Endothelial cell of umbilical vein (primary cell): ENCODE measurements at regions not wholly inside any gene's neighbourhood (a gene's known extent, or its start where the extent isn't known, plus 50 kb on each side); places are given as distances from the start of the nearest gene placed in this dataset.

Experiments
- BruUV-seq: library from RNA; stranded (reverse); fragments of 400-500 nt; replicated peaks from 2 replicates; lab custom pipeline; 2021; lab: Mats Ljungman, UMichigan
- CTCF ChIA-PET: fragments of 300-600, 350-600 bp; sonication (Branson Sonifier 250); formaldehyde crosslinking; loops from one replicate; lab custom pipeline; 2021; ENCODE audit warnings: antibody characterized with exemption, inconsistent platforms; lab: Charles Lee
- POLR2A ChIA-PET: fragments of 300-600, 350-600 bp; sonication (Branson Sonifier 250); formaldehyde crosslinking; loops from one replicate; lab custom pipeline; 2021; ENCODE audit warnings: antibody characterized with exemption, inconsistent platforms; lab: Charles Lee
- DNase-seq: peaks from one replicate; pipeline ENCODE4 v3.0.0-alpha.2; 2011; ENCODE audit warnings: low read depth, low spot score
- FAIRE-seq: peaks from 2 replicates; lab custom pipeline; 2011; peaks lifted over from hg19 to GRCh38; lab: Jason Lieb, UNC
- H2AFZ ChIP-seq: 2 replicates; pipeline ENCODE4 v1.6.0; 2012; ENCODE audit warnings: low read depth, low read length, control low read depth, inconsistent platforms
- H3K27ac ChIP-seq: 2 replicates; pipeline ENCODE4 v1.5.1; 2011; ENCODE audit warnings: low read depth, mild to moderate bottlenecking, control low read depth, low read length, moderate library complexity; ENCODE audit not compliant: insufficient read depth
- H3K27me3 ChIP-seq, 2 experiments: 2 replicates each; pipeline versions ENCODE4 v1.6.0 to v1.6.1; 2011; ENCODE audit warnings: low read length in 2 of 2, mixed read lengths in 1 of 2; ENCODE audit not compliant: control insufficient read depth in 2 of 2, insufficient read depth in 2 of 2
- H3K36me3 ChIP-seq, 2 experiments: 2 replicates in 1 of 2; 3 replicates in 1 of 2; pipeline ENCODE4 v1.5.1; 2011; ENCODE audit warnings: low read length in 2 of 2, mild to moderate bottlenecking in 1 of 2, moderate library complexity in 1 of 2; ENCODE audit not compliant: control insufficient read depth in 2 of 2, insufficient read depth in 2 of 2; ENCODE audit errors: extremely low read depth in 1 of 2
- H3K4me1 ChIP-seq: 3 replicates; pipeline ENCODE4 v1.5.1; 2011; ENCODE audit warnings: mild to moderate bottlenecking, low read length; ENCODE audit not compliant: control insufficient read depth, insufficient read depth; ENCODE audit errors: extremely low read depth
- H3K4me2 ChIP-seq: 2 replicates; pipeline ENCODE4 v1.6.1; 2011; ENCODE audit warnings: low read length, control low read depth, mixed read lengths; ENCODE audit not compliant: insufficient read depth
- H3K4me3 ChIP-seq, 3 experiments: fragments of 200-600 bp in 1 of 3; sonication (generic), shearing (Covaris generic) in 1 of 3; replicated peaks in 1 of 3; 2 replicates each; pipeline ENCODE4 v1.5.1; 2011 to 2016; ENCODE audit warnings: control low read depth in 3 of 3, low read length in 3 of 3, mild to moderate bottlenecking in 2 of 3, inconsistent platforms in 1 of 3, low read depth in 1 of 3, moderate library complexity in 1 of 3; ENCODE audit not compliant: insufficient read depth in 1 of 3
- H3K79me2 ChIP-seq: 2 replicates; pipeline ENCODE4 v1.6.0; 2012; ENCODE audit warnings: low read length, inconsistent platforms; ENCODE audit not compliant: control insufficient read depth, insufficient read depth
- H3K9ac ChIP-seq: replicated peaks from 2 replicates; pipeline ENCODE3; 2011; ENCODE audit warnings: low read length, control low read depth; ENCODE audit not compliant: insufficient read depth; ENCODE audit errors: extremely low read depth
- H3K9me1 ChIP-seq: replicated peaks from 3 replicates; pipeline ENCODE4 v1.6.0; 2011; ENCODE audit warnings: mild to moderate bottlenecking, low read length; ENCODE audit not compliant: control insufficient read depth, insufficient read depth; ENCODE audit errors: extremely low read depth
- H3K9me3 ChIP-seq: replicated peaks from 2 replicates; pipeline ENCODE4 v1.5.1; 2012; ENCODE audit warnings: low read length, inconsistent platforms; ENCODE audit not compliant: control insufficient read depth, insufficient read depth
- H4K20me1 ChIP-seq: replicated peaks from 2 replicates; pipeline ENCODE3; 2011; ENCODE audit warnings: mild to moderate bottlenecking, low read length; ENCODE audit not compliant: control insufficient read depth, insufficient read depth; ENCODE audit errors: extremely low read depth
- EZH2 ChIP-seq: IDR thresholded peaks from 2 replicates; pipeline ENCODE4 v1.6.1; 2012; ENCODE audit warnings: borderline replicate concordance, low read depth, mild to moderate bottlenecking, moderate library complexity, low read length, inconsistent platforms; ENCODE audit not compliant: severe bottlenecking
- FOS ChIP-seq: IDR thresholded peaks from 2 replicates; pipeline ENCODE4 v1.6.1; 2011; ENCODE audit warnings: mild to moderate bottlenecking, low read length, moderate library complexity, borderline replicate concordance; ENCODE audit not compliant: insufficient read depth
- GATA2 ChIP-seq: IDR thresholded peaks from 2 replicates; pipeline ENCODE4 v1.7.0; 2011; ENCODE audit warnings: low read depth, mild to moderate bottlenecking, moderate library complexity, mixed read lengths, low read length; ENCODE audit not compliant: insufficient read length, insufficient read depth
- JUN ChIP-seq: IDR thresholded peaks from 2 replicates; pipeline ENCODE4 v1.6.1; 2011; ENCODE audit warnings: borderline replicate concordance, low read depth; ENCODE audit not compliant: insufficient read length, insufficient read depth
- MYC ChIP-seq: IDR thresholded peaks from one replicate; pipeline ENCODE4 v1.6.1; 2011; ENCODE audit warnings: mild to moderate bottlenecking, low read depth, low read length
- POLR2A ChIP-seq: IDR thresholded peaks from 2 replicates; pipeline ENCODE4 v1.6.1; 2012; ENCODE audit warnings: low read depth, mild to moderate bottlenecking, control low read depth, low read length
- POLR2AphosphoS5 ChIP-seq: IDR thresholded peaks from 2 replicates; pipeline ENCODE4 v1.6.1; 2012; ENCODE audit warnings: low read depth, mild to moderate bottlenecking, control low read depth, low read length, moderate library complexity; ENCODE audit not compliant: insufficient read depth
- dilution Hi-C: fragments of 300-500 bp; cut with MboI; formaldehyde crosslinking; loops from one replicate; pipeline ENCODE4 v1.15.0; 2019; ENCODE audit warnings: low sequenced_read_pairs; ENCODE audit not compliant: extremely low pct_ligation_motif_present
- intact Hi-C: fragments of 100-400 bp; cut with micrococcal nuclease; formaldehyde crosslinking; loops from one replicate; pipeline ENCODE4 v1.10.0; 2022
- TF ChIP-seq, protein P1 (sequence below): IDR thresholded peaks from 2 replicates; pipeline ENCODE4 v1.6.1; 2011; ENCODE audit not compliant: insufficient read depth, insufficient read length
- TF ChIP-seq, protein P2 (sequence below), 2 donors: IDR thresholded peaks; 1 replicate in 1 of 2; 2 replicates in 1 of 2; pipeline ENCODE4 v1.5.1; 2011; ENCODE audit warnings: low read length in 2 of 2, mild to moderate bottlenecking in 2 of 2, moderate library complexity in 2 of 2, control low read depth in 1 of 2, inconsistent platforms in 1 of 2, low read depth in 1 of 2; ENCODE audit not compliant: insufficient read depth in 1 of 2; ENCODE audit errors: extremely low read depth in 1 of 2

DNA sequence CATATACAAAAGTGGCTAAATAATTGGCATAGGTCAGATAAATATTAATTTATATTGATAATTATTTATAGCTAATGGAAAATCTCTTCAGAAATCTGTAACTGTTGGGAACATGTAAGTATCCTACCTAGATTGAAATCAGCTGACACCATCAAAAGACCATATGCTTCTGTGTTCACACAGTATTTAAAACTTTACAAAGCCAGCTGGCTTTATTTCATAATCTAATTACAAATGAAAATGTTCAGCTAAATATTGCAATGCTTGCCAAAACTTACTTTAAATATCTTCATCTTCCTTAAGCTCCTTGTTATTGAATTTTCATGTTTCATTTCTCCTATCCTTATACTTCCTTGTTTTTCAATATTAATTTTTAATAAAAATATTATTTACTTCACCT lies 190.9 kb upstream of the DOK6 start:
- CTCF ChIA-PET = no interaction called here
- dilution Hi-C loops = no loop called here

More for the DNA sequence above, 190.9 kb upstream of the DOK6 start:
- no peak overlapping the region for H3K4me2 ChIP-seq
- H3K9ac ChIP-seq = no peak overlapping the region
- no peaks in the 10 kb centered on the region for H3K4me1 ChIP-seq
- H4K20me1 ChIP-seq = no peaks in the 10 kb centered on the region
- no peak for TF ChIP-seq MYC
- no peak for TF ChIP-seq FOS
- TF ChIP-seq POLR2A = no peak
- TF ChIP-seq JUN = no peak
- no peak for TF ChIP-seq POLR2AphosphoS5
- TF ChIP-seq, protein P1, sequence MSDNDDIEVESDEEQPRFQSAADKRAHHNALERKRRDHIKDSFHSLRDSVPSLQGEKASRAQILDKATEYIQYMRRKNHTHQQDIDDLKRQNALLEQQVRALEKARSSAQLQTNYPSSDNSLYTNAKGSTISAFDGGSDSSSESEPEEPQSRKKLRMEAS = no peak
- TF ChIP-seq EZH2 = no peak
- no peak for TF ChIP-seq GATA2
- TF ChIP-seq, protein P2, sequence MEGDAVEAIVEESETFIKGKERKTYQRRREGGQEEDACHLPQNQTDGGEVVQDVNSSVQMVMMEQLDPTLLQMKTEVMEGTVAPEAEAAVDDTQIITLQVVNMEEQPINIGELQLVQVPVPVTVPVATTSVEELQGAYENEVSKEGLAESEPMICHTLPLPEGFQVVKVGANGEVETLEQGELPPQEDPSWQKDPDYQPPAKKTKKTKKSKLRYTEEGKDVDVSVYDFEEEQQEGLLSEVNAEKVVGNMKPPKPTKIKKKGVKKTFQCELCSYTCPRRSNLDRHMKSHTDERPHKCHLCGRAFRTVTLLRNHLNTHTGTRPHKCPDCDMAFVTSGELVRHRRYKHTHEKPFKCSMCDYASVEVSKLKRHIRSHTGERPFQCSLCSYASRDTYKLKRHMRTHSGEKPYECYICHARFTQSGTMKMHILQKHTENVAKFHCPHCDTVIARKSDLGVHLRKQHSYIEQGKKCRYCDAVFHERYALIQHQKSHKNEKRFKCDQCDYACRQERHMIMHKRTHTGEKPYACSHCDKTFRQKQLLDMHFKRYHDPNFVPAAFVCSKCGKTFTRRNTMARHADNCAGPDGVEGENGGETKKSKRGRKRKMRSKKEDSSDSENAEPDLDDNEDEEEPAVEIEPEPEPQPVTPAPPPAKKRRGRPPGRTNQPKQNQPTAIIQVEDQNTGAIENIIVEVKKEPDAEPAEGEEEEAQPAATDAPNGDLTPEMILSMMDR (IDR thresholded peaks at IDR 0.05; ENCODE audit: extremely low read depth in 1 of 2, insufficient read depth in 1 of 2, low read depth in 1 of 2, low read length in 2 of 2) = no peak
- no peak overlapping the region for H2AFZ ChIP-seq
- H3K4me3 ChIP-seq = no peak overlapping the region
- H3K27me3 ChIP-seq = no peaks in the 10 kb centered on the region
- H3K27ac ChIP-seq = no peak overlapping the region
- BruUV-seq = no TSS peak
- no peaks in the 10 kb centered on the region for H3K9me3 ChIP-seq
- no peaks in the 10 kb centered on the region for H3K36me3 ChIP-seq
- H3K79me2 ChIP-seq = no peaks in the 10 kb centered on the region
- intact Hi-C loops = no loop called here
- DNase-seq (no peak), FAIRE-seq (no peak)
- no peaks in the 10 kb centered on the region for H3K9me1 ChIP-seq
- POLR2A ChIA-PET = no interaction called here
